ENCODE measurements at regions not wholly inside any gene's neighbourhood (a gene's known extent, or its start where the extent isn't known, plus 50 kb on each side); places are given as distances from the start of the nearest gene placed in this dataset.

- CTCF ChIA-PET = no interaction called here
- Histone ChIP-seq H3K27ac (no peak overlapping the region), H3K4me1 (no peaks in the 10 kb centered on the region), H3K4me2 (no peak overlapping the region), H3K9me3 (no peaks in the 10 kb centered on the region), H3K4me3 (no peak overlapping the region)
- FAIRE-seq (no peak), DNase-seq (ENCODE audit: low read depth in 1 of 2, low spot score in 1 of 2) (no peak), ATAC-seq (no peak)
- 50% methylated on average over 2 of the region's 2 CpGs for WGBS (ENCODE audit: missing lambda C conversion rate)
- TF ChIP-seq NPAS2 (CRISPR knock-in tag; IDR thresholded peaks at IDR 0.05; ENCODE audit: borderline replicate concordance) (no peak), CBX2 (IDR thresholded peaks at IDR 0.05; ENCODE audit: borderline replicate concordance, low read depth) (no peak), KDM5A (IDR thresholded peaks at IDR 0.05) (no peak), KDM1A (IDR thresholded peaks at IDR 0.05; ENCODE audit: low read depth) (no peak), ZSCAN20 (CRISPR knock-in tag; IDR thresholded peaks at IDR 0.05) (no peak), MAX (IDR thresholded peaks at IDR 0.05) (no peak), POLR2AphosphoS2 (conservative IDR thresholded peaks at IDR 0.05; ENCODE audit: low read length) (no peak), ZC3H11A (IDR thresholded peaks at IDR 0.05) (no peak), CHD4 (IDR thresholded peaks at IDR 0.05; ENCODE audit: borderline replicate concordance) (no peak), POLR2A (IDR thresholded peaks at IDR 0.05; ENCODE audit: low read length) (no peak), EHMT2 (IDR thresholded peaks at IDR 0.05; ENCODE audit: low read depth) (no peak), NFE2L2 (conservative IDR thresholded peaks at IDR 0.05; ENCODE audit: low read length) (no peak)
- POLR2A ChIA-PET = no interaction called here
These were observed 85.7 kb upstream of the GPC6 start for GRCh38 chr13:93140912-93141311.

- H3K27ac ChIP-seq = no peak overlapping the region
- POLR2A ChIA-PET = no interaction called here
- TF ChIP-seq JUN (IDR thresholded peaks at IDR 0.05) (no peak), CEBPB (IDR thresholded peaks at IDR 0.05) (no peak), CHD2 (IDR thresholded peaks at IDR 0.05; ENCODE audit: low read length, partially characterized antibody) (no peak), NFE2L2 (conservative IDR thresholded peaks at IDR 0.05; ENCODE audit: low read length) (no peak), FOSL2 (IDR thresholded peaks at IDR 0.05) (no peak), FOSL2 (CRISPR knock-in tag; IDR thresholded peaks at IDR 0.05) (no peak)
- CTCF ChIA-PET = no interaction called here
- no peak for ATAC-seq
- no peak for FAIRE-seq
- H3K4me3 ChIP-seq = no peak overlapping the region
- no peaks in the 10 kb centered on the region for H3K9me3 ChIP-seq
- no peak overlapping the region for H3K4me2 ChIP-seq
- DNase-seq (ENCODE audit: low read depth in 1 of 2, low spot score in 1 of 2) = no peak
- WGBS (ENCODE audit: missing lambda C conversion rate) = 11% methylated on average over 4 of the region's 4 CpGs
- no peaks in the 10 kb centered on the region for H3K4me1 ChIP-seq
These were observed 82.6 kb upstream of the GPC6 start for GRCh38 chr13:93144031-93144430.

- Histone ChIP-seq H3K9me3 (no peaks in the 10 kb centered on the region), H3K4me3 (no peak overlapping the region), H3K27ac (no peak overlapping the region), H3K4me1 (no peaks in the 10 kb centered on the region), H3K4me2 (no peak overlapping the region)
- ATAC-seq (no peak), FAIRE-seq (no peak), DNase-seq (ENCODE audit: low read depth in 1 of 2, low spot score in 1 of 2) (no peak)
- ChIA-PET POLR2A (no interaction called here), CTCF (no interaction called here)
- WGBS (ENCODE audit: missing lambda C conversion rate) = 18% methylated on average over 2 of the region's 2 CpGs
- no peak for TF ChIP-seq KDM1A (IDR thresholded peaks at IDR 0.05; ENCODE audit: low read depth)
- no peak for TF ChIP-seq POLR2A (IDR thresholded peaks at IDR 0.05; ENCODE audit: low read length)
- TF ChIP-seq EHF (CRISPR knock-in tag; IDR thresholded peaks at IDR 0.05) = no peak
- no peak for TF ChIP-seq TP53 (CRISPR knock-in tag; IDR thresholded peaks at IDR 0.05)
- TF ChIP-seq POLR2AphosphoS2 (conservative IDR thresholded peaks at IDR 0.05; ENCODE audit: low read length) = no peak
- no peak for TF ChIP-seq PBX3 (IDR thresholded peaks at IDR 0.05)
- TF ChIP-seq ZFP36 (IDR thresholded peaks at IDR 0.05; ENCODE audit: borderline replicate concordance, partially characterized antibody) = no peak
- TF ChIP-seq MAFK (IDR thresholded peaks at IDR 0.05; ENCODE audit: partially characterized antibody) = no peak
These were observed 81.4 kb upstream of the GPC6 start for GRCh38 chr13:93145199-93145598.

- no peaks in the 10 kb centered on the region for H3K4me1 ChIP-seq
- POLR2A ChIA-PET = no interaction called here
- TF ChIP-seq CBX2 (IDR thresholded peaks at IDR 0.05; ENCODE audit: borderline replicate concordance, low read depth) = no peak
- no peak for TF ChIP-seq USF2 (IDR thresholded peaks at IDR 0.05)
- TF ChIP-seq EHMT2 (IDR thresholded peaks at IDR 0.05; ENCODE audit: low read depth) = no peak
- no peak for TF ChIP-seq POLR2A (IDR thresholded peaks at IDR 0.05; ENCODE audit: low read length)
- no peak for TF ChIP-seq ZC3H11A (IDR thresholded peaks at IDR 0.05)
- no peak for TF ChIP-seq KDM1A (IDR thresholded peaks at IDR 0.05; ENCODE audit: low read depth)
- no peak for TF ChIP-seq MAFK (IDR thresholded peaks at IDR 0.05; ENCODE audit: partially characterized antibody)
- no peak for TF ChIP-seq TP53 (CRISPR knock-in tag; IDR thresholded peaks at IDR 0.05)
- no peak for TF ChIP-seq ZFP36 (IDR thresholded peaks at IDR 0.05; ENCODE audit: borderline replicate concordance, partially characterized antibody)
- TF ChIP-seq FOSL2 (IDR thresholded peaks at IDR 0.05) = no peak
- TF ChIP-seq FOSL2 (CRISPR knock-in tag; IDR thresholded peaks at IDR 0.05) = no peak
- TF ChIP-seq EP300 (IDR thresholded peaks at IDR 0.05) = no peak
- no peak for TF ChIP-seq HOXA7 (CRISPR knock-in tag; IDR thresholded peaks at IDR 0.05)
- TF ChIP-seq ZNF302 (CRISPR knock-in tag; IDR thresholded peaks at IDR 0.05) = no peak
- TF ChIP-seq MAX (IDR thresholded peaks at IDR 0.05) = no peak
- TF ChIP-seq FOSB (CRISPR knock-in tag; IDR thresholded peaks at IDR 0.05) = no peak
- TF ChIP-seq BCL3 (IDR thresholded peaks at IDR 0.05) = no peak
- H3K27ac ChIP-seq = no peak overlapping the region
- DNase-seq (ENCODE audit: low read depth in 1 of 2, low spot score in 1 of 2) (no peak), FAIRE-seq (no peak), ATAC-seq (no peak)
- H3K9me3 ChIP-seq = no peaks in the 10 kb centered on the region
- WGBS (ENCODE audit: missing lambda C conversion rate) = 40% methylated on average over 4 of the region's 4 CpGs
- H3K4me3 ChIP-seq = no peak overlapping the region
- no peak overlapping the region for H3K4me2 ChIP-seq
- CTCF ChIA-PET = no interaction called here
These were observed 79.9 kb upstream of the GPC6 start for GRCh38 chr13:93146584-93147297.

All from A549 (cell line).